ENCODE measurements at regions not wholly inside any gene's neighbourhood (a gene's known extent, or its start where the extent isn't known, plus 50 kb on each side); places are given as distances from the start of the nearest gene placed in this dataset.

DNA sequence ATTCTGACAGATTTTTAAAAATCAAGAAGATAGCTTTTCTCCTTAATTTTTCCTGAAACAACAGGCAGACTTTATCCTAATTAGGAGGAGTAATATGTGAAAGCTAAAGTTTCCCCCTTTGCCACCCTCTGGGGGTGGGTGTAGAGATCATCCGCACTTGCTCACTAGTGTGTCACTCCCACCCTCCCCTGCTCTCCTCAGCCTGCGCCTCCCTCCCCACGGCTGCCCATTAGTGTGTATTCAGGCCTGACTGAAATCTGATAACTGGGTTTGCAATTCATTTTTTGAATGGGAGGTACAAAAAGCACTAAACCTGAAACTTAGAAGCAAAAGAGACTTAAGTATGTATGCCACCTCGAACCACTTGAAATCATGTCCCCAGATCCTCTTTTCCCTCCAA, 110.4 kb upstream of the TRIM2 start:
- TF ChIP-seq, protein P1, sequence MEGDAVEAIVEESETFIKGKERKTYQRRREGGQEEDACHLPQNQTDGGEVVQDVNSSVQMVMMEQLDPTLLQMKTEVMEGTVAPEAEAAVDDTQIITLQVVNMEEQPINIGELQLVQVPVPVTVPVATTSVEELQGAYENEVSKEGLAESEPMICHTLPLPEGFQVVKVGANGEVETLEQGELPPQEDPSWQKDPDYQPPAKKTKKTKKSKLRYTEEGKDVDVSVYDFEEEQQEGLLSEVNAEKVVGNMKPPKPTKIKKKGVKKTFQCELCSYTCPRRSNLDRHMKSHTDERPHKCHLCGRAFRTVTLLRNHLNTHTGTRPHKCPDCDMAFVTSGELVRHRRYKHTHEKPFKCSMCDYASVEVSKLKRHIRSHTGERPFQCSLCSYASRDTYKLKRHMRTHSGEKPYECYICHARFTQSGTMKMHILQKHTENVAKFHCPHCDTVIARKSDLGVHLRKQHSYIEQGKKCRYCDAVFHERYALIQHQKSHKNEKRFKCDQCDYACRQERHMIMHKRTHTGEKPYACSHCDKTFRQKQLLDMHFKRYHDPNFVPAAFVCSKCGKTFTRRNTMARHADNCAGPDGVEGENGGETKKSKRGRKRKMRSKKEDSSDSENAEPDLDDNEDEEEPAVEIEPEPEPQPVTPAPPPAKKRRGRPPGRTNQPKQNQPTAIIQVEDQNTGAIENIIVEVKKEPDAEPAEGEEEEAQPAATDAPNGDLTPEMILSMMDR (IDR thresholded peaks at IDR 0.05) = no peak
- TF ChIP-seq REST (IDR thresholded peaks at IDR 0.05; ENCODE audit: insufficient read depth in 1 of 2, low read depth in 2 of 2, low read length in 1 of 2) (no peak), TCF7L2 (IDR thresholded peaks at IDR 0.05; ENCODE audit: low read depth, low read length) (no peak), SIN3A (IDR thresholded peaks at IDR 0.05; ENCODE audit: borderline replicate concordance, insufficient read depth, low read depth, low read length) (no peak), POLR2AphosphoS5 (IDR thresholded peaks at IDR 0.05; ENCODE audit: low read depth, low read length) (no peak)

All from Panc1 (cell line).